A204.1 (cell line): ENCODE measurements at regions not wholly inside any gene's neighbourhood (a gene's known extent, or its start where the extent isn't known, plus 50 kb on each side); places are given as distances from the start of the nearest gene placed in this dataset.

Experiments used
- FAIRE-seq: peaks from 2 replicates; lab custom pipeline; 2012; peaks lifted over from hg19 to GRCh38; lab: Jason Lieb, UNC

DNA sequence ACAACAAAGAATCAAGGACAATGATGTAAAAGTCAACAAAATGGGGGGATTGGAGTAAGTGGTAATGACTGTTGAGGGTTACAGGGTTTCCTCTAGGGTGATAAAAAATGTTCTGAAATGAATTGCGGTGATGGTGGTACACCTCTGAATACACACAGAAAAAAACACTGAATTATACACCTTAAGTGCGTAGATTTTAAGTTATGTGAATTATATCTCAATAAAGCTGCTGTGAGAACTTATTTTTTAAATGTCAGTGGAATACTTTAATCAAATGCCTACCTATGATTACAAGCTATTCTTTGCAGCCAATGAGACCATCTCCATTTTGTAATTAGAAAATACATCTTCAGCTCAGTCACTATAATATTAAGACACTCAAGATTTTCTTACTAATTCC, 53.5 kb downstream of the ZNF608 start:
- FAIRE-seq, result no peak

DNA sequence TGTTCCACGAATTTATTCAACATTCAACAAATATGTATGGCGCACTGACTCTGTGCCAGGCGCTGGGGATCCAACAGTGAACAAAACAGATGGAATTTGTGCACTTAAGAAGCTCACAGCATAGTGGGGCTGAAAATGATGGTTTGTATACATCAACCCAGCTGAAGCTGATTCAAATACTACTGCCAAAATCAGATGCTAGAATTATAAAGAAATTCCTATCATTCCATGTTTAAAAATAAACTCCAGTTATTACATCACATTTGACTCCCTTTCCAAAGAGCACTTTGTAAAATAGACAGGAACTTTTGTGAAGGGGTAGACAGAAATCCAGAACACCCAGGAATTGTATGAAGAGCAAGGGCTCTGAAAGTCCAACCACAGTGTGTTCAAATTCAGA, 54.1 kb downstream of the ZNF608 start:
- no peak for FAIRE-seq

DNA sequence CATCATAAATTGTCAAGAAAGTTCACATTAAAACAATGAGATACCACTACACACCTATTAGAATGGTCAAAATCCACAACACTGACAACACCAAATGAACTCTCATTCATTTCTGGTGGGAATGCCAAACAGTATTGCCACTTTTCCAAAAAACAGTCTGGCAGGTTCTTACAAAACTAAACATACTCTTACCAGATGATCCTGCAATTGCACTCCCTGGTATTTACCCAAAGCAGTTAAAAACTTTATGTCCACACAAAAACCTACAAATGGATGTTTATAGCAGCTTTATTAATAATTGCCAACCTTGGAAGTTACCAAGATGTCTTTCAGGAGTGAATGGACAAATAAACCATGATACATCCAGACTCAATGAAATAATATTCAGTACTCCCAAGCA, 56.8 kb downstream of the ZNF608 start:
- FAIRE-seq, result no peak

DNA sequence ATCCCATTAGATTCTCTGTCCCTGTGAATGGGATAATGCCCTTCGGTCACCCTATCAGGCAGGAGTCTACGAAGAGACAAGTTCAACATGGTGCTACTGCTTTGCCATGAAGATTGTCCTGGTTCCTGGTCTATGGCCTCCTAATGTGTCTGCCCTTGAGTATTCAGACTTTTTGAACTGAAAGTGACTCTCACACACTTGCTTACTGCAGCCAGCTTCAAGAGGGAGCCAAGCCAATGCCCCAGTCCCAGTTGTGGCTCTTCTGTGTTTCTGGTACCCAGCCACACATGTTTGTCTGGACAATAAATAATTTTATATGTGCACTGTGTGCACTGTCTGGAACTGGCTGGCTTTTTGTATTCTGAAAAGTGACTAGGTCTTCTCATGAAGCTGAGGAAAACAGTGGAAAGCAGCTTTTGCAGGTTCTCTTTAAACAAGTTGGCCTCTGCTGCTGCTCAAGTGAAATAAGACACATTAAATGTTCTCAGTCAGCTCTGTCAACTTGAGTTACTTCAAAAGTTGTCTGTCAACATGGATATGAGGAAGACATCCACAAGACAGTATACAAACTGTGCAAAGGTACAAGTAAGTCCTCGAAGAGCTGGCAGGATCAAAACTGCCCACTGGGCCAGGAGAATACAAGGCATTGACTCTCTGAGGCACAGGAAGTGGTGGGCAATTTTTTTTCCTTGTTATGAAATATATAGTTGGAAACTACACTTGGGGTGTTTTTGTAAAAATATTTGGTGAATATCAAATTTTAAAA, 60.0 kb downstream of the ZNF608 start:
- no peak for FAIRE-seq

DNA sequence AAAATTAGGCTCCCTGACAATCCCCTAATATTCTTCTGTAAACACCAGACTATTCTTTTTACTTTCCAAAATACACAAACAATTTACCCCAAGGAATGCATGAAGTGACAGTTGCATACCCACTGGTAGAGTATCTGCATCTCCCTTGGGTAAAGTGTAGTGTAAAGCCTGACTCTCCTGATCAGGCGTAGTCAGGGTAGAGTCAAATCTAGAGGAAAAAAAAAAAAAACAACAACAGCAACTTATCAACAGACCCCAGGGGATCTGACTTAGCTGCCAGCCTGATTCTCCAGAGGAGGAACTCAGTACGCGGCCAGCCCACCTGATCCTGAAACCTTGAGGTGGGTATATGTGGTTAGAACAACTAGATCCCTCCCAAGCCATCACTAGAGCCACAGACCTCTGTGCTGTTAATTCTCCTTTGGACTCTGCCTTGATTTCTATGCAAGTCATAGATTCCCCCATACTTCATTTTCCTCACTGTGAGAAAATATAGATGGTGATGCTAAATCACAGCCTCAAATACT, 61.0 kb downstream of the ZNF608 start:
- FAIRE-seq, result no peak

DNA sequence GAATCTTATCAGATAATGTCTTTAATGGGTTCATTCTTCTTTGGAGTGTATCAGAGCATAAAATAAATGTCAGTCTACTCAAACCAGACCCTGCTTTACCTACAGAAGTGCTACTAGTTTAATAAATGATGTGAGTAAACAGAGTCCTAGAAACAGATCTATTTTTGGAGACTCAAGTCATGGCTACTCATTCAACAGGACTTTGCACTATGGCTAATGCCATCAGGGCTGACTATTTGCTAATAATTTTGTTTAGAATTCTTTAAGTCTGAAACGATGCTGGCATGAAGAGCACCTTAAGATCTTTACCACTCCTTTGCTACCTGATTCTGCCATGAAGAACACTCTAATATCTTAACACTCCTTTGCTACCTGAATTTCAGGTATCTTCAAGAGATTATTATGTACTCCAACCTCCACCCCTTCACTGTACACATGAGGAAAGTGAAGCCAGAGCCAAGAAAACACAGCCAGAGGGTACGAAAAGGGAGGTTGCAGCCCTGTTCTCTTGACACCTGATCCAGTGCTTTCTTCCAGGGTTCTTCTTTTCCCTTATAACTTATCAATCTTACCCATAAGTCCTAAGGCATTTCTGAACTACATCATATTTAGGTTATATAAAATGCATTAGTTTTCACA, 62.4 kb downstream of the ZNF608 start:
- no peak for FAIRE-seq

DNA sequence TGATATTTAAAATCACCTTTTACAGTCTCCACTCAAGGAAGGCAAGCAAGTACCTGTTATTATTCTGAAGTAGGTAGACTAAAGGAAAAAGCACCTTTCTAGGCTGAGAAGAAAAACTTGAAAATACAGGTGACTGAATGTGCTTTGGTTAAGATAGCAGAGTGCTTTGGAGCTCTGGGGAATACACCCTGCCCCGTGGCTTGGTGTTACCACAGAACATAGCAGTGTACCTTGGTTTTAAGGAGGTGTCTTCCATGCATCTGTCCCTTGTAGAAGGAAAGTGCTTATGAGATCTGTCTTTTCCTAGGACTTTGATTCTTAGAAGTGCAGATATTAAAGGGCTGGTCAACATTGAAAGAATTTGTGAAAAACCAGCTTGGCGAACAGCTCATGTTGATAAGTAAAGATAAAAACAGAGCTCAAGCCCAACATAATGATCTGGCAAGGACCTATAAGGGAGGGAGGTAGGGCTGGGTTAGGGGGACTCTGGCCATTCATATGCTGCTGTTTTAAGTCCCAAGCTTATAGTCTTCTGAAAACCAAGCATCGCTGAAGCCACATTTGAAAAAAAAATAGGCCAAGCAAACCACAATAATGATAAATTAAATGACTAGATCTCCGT, 66.8 kb downstream of the ZNF608 start:
- FAIRE-seq, result no peak

DNA sequence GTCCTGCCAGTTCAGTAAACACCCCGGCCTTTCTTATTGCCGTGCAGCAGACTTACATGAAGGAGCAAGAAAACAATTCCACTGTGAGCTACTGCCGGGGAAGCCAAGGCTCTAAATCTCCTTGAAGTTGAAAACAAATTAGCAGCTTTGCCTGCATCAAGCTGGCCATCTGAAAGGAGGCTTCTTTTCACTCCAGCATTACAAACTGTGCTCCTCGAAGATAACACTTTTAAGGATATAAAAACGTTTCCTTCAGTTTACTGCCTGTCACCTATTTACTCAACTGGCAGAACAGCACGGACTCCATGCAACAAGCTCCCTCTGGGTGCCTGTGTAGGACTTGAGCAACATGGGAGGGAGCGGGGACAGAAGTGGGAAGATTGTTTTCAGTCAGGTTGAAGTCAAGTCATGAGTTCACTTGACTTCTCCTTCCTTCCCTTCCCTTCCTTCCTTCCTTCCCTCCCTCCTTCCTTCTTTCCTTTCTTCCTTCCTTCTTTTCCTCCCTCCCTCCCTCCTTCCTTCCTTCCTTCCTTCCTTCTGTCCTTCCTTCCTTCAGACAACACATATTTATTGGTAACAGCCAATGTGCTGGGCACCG, 67.4 kb downstream of the ZNF608 start:
- no peak for FAIRE-seq

DNA sequence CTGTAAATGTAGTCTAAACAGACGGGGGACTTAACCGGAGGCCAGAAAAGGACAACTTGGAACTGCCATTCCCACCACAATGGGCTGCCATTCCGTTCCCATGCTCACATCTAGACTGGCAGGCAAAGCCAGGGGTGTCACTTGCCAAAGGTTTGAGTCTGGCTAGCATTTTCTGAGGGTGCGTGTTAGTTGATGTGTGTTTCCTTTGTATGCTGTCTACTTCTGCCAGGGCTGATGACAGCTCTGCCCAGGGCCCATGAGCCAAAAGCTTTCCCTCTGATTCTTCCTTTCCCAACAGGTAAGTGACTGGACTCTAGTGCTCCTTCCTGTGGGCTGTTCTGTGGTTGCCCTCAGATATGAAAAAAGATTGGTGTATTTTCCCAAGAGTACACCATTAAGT, 68.0 kb downstream of the ZNF608 start:
- FAIRE-seq, result no peak

DNA sequence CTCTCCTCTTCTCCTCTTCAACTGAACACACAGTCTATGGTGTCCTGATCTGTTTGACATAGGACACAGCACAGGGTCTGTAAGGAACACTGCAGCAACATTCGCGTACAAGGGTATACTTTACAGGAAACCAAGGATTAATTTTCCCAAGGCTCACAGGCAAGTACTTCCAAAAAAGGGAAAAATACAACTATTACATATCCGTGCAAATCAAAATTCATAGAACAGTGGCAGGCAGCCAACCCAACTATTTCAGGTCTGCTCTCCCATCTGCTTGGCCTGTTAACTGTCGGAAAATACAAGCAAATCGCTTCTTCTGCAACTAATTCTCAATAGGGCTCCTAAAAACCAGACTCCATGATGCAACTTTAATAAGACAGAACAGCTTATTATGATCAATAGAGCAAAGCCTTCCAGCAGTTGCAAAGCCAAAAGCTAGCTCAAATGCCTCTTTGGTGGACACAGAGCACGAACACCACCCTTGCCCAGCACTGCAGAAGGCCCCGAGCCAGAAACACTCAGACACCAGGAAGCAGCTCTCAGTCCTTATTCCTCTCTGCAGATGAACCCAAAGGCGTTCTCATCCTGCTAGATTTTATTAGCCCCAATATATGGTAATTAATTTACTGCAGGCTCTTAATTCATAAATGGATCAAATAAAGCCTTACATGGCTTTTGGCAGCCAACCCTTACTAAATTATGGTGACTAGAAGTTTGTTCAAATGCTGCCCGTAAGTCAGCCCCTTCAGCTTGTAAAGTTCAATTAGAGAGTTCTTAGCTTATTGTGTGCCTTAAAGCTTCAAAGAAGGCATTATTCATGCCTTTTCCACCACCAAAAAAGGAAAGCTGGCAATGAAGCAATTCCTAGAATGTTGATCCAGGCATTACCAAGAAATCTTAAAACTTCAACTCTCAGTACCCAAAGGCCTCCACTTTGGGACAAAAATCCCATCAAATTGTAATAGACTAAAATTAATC, 68.8 kb downstream of the ZNF608 start:
- FAIRE-seq, result no peak

DNA sequence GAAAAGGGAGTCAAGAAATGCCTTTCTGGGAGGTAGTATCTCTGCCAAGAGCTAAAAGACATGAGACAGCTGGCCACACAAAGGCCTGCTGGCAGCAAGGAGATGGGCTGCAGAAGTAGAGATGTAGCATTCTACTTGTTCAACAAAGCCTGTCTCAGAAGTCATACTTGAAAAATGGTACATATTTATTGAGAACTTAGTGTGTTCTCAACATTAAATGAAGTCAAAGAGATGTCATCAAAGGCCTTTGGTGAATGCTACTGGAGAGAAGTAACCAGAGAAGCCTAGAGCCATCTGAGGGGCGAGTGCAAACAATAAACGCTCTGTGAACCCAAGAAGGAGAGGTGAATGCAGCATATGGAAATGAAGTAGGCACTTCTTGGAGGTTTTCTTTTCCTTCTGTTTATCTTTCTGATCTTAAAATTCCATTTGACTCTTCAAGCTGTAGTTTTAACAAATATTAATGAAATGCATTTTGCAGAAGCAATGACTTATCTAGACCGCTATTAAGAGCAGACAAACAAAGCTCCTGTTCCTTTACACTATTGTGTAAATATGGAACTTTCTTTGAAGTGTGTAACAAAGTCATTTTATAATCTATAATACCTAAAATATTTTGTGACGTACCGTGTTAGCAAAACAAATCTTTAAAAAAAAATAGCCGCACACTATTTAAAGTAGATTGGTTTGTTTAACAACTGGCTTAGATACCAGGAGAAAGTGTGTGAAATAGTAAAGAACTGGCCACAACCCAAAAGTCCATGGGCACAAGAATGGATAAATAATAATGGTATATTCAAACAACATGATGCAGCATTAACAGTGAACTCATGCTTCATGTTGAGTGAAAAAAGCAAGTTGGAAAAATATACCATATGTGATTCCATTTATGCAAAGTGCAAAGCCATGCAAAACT, 70.2 kb downstream of the ZNF608 start:
- FAIRE-seq, result peak; percentile 99

DNA sequence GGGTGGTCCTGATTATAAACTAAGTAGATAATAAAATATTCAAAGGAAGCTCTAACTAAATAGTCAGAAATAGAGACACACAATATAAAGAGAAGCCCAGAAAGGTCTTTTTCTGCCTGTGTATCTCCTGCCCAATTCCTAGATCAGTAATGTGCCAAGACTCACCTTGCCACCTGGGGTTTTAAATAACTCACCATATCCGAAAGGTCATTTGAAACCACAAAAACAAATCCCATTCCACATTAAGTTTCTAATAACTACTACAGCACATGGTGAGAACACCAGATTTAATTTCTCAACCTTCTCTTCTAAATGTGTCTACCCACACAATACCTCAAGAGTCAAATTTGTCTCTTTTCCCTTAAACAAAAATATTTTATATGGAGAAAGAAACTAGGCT, 75.2 kb downstream of the ZNF608 start:
- FAIRE-seq, result no peak

DNA sequence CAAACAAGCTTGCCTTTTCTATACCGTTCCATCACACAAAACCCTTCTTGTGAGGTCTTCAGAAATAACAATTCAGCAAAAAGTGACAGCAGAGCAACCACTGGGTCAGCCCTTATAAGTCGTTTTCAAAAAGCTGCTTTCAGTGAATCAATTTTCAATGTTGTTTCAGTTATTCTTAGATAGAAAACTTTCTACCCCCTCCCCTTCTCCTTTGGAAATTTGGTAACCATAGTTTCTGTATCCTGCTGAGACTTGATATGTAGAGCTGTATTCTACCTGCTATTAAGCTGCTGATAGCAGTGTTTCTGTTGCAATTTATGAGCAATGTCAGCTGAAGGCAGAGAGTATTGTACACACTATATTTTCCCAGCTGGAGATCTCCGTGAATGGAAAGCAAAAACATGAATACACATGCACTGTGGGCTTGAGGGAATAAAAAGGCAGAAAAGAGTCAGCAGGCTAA, 75.7 kb downstream of the ZNF608 start:
- FAIRE-seq, result peak; percentile 99

DNA sequence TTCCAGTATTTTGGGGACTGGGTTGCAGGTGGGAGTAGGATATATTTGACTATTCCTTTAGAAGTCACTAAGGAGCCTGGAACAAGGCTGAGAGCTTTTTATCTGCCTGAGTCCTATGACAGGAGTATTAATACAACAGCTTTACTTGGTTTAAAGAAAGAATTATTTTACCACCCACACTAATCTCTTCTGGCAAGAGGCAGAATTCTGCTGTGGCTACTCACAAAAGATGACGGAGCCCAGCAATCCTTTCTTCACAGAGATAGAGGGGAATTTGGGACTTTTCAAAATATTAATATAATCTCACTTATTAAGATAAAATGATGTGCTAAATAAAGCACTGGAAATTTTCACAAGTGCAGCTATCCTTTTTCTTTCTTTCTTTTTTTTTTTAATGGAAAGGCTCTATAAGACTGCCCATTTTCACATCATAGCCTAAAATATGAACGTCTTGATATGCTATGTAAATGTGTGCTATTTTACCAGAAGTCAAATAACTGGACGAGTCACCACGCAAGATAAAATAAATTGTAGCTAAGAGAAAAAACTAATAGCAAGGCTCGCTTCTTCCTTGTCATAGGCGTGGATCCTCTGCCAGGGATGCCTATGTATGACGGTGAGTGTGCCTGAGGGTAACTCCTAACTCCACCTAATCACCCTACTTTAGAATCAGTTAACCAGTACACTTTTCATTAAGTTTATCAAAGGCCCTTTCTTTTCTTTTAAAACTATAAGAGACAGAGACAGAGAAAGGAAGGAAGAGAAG, 76.3 kb downstream of the ZNF608 start:
- FAIRE-seq, result no peak

DNA sequence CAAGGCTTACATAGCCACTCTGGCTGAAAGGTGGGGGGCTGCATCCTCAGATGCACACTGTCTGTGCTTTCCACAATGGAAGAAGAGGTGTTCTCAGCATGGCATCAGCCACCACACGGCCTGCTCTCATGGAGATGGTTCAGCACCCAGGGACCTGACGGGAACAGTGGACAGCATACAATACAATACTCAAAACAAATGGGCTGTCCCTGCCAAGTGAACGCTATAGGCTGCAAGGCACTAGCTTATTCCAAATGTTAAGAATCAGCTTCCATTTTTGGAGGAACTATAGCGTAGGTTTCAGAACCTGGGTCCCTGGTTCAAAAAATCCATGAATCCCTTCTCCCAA, 77.2 kb downstream of the ZNF608 start:
- no peak for FAIRE-seq

DNA sequence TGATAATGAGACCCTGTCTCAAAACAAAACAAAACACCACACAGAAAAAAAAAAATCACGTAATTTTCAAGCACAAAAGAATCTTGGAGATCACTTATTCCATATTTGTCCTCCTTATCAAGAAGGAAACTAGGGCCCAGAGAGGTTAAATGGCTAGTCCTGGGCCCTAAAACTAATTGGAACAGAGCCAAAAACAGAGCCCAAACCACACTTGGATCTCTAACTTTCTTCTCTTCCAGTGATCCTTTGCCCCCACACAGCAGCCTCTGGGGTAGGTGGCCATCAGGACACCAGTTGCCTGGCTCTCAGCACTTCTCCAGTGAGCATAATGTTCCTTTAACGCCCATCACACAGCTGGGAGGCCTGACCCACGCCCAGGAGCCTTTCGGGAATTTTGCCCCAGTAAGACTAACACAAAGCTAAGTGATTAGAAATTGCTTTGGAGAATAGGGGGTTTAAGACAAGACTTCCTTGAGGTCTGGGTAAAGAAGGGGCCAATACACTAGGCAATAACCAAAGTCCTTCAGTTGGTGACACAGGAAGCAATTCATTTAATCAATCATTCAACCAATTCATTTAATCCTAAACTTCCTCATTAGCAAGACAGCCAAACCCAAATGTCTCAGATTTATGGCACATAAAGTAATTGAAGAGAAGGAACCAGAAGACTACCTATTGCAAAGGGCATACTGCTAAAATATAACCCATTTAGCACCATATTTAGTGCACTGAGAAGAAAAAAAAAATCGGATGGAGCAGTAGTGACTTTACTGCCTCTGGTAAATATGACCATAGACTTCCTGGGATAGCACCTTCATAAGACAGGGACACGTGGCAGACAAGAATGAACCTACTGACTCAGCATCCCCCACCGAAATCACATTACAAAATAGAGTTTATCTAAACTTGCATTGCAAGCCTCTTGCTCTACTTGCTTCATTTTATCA, 77.8 kb downstream of the ZNF608 start:
- no peak for FAIRE-seq

DNA sequence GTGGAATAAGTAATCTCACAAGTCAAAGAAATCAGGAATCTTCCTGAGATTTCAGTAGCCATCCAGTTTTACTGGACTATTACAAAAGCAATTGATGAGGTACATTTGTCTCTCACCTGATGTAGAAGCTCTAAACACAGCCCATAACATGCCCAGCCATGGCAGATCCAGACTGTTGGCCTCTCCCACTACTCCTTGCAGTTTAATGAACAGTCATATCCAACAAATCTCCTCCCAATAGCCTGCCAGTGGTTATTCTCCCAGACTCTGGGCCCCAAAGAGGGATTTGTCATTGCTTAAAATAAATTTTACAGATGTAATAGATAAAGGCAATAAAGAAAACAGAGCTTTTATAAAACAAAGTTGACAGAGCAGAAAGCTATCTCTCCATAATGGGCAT, 80.8 kb downstream of the ZNF608 start:
- FAIRE-seq, result no peak

DNA sequence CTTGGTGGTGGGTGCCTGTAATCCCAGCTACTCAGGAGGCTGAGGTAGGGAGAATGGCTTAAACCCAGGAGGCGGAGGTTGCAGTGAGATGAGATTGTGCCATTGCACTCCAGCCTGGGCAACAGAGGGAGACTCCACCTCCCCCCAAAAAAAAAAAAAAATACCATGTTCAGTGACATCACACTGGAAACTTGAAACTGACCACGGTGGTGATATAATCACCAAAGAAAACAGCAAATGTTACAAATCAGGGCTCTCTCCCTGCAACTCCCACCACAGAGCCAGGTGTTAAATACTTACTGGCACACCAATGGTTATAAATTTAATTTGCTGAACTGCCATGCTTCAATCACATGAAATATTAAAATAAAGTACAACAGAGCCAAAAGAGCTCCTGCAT, 81.4 kb downstream of the ZNF608 start:
- FAIRE-seq, result no peak

DNA sequence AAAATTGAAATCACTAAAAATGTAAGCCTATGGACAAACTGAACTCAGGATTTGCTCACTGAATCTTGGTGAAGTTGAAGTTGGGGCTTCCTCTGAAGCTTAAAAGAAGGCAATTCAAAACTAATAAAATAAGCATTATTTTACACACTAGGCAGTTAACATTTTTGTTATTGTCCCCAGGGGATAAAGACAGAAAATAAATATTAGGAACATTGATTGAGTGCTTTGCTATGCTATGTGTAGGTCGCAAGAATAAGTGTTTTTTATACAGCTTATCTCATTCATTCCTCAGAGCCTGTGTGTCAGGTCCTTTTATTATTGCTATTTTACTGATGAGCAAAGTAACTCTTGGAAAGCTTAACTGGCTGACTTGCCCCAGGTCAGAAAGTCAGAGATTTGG, 82.2 kb downstream of the ZNF608 start:
- FAIRE-seq, result no peak
